ENCODE measurements at regions not wholly inside any gene's neighbourhood (a gene's known extent, or its start where the extent isn't known, plus 50 kb on each side); places are given as distances from the start of the nearest gene placed in this dataset.

DNA sequence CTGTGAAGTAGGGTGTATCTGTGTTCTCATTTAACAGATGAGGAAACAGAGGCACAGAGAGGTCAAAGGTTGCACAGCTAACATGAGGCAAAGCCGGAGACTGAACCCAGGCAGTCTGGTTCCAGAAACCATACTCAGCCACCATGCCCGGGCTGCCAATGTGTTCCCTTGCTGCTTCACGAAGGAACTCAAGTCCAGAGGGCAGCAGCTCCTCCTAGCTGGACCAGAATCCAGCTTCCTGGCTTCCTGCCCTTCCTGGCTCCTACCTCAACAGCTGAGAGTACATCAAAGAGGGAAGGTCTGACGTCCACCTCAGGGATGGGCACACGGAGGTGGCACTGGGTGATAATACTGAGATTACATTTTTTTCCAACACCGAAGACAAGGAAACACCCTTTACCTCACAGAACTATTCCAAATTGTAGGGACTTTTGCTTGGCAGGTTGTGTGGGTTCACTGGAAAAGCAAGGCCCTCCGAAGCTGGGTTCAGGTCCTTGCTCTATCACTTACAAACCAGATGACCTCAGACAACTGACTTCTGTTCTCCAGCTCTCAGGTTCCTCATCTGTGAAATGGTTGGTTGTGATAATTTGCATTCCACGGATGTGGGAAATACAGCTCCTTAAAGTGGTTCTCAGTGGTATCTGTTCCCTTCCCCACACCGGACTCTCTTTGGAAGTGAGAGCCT, 154.1 kb upstream of the ZMIZ1 start:
- DNase-seq: no peak

DNA sequence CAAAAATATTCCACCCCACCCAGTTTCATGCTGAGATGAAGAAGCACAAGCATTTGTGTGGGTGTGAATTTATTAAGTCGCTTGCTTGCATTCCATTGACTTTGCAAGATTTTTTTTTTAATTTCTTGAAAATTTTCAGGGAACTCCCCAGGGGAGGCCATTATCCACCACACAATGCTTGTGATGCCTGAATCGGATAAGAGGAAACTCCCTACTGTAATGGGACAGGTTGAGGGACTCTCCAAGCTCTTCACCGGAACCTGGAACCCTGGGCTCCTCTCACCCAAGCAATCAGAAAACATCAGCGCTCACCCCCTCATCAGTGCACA, 153.6 kb upstream of the ZMIZ1 start:
- no peak for DNase-seq

DNA sequence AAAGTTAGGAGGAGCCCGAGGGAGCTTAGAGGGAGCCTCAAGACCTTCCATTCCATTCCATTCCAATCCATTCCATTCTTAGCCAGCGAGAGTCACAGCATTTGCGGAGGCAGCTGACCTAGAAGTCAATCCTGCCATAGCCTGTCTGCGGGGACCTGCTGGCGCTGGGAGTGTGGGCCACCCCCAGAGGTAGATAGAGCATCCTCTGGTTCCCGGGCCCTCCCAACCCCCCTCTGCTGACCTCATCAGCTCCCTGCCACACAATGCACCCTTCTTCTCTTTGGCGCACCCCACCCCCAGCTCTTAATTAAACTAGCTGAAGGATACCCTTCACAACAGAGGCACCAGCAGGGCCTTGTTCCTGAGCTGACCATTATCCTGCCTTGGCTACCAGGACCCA, 152.5 kb upstream of the ZMIZ1 start:
- DNase-seq: no peak

DNA sequence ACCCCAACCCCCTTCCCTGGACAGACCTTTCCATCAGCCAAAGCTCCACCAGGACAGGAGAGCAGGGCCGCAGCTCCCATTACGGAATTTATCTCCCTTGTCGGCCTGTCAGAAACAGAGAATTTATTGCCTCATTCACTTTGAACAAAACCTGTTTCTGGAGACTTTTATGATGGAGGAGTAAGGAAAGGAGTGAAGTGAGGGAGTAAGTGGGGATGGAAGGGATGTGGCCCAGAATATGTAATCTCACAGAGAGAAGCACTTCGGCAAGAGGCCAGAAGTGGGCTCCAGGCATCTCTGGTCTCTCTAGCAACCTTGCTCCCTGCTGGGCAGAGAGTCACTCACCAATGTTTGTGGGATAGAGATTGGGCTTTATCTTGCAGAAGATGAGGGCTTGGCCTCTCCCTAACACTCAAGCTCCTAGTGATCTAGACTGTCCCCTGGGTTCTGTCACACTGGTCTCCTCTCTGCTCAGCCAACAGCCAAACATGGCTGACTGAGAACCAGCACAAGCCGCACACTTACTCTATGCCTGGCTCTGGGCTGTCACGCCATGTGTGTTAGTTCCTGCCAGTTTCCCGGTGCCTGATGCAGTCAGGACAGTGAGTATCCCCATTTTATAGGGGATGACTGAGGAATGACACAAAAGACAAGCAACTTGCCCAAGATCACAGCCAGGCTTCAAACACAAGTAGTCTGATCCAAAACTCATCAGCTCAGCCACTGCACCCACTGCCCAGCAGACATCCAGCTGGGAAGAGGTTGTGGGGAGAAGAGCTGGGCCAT, 149.4 kb upstream of the ZMIZ1 start:
- DNase-seq: no peak

DNA sequence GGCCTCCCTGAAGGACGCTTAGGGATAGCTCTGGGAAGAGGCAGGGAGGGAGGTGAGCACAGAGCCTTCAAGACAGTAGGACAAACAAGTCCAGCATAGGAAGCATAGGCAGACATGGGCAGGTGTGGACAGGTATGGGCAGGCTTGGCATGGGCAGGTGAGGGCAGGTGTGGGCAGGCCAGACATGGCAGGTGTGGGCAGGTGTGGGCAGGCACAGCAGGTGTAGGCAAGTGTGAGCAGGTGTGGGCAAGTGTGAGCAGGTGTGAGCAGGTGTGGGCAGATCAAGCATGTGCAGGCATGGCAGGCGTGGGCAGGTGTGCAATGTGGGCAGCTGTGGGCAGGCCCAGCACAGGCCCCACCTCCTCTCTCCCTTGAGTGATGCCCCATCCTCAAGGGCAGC, 148.8 kb upstream of the ZMIZ1 start:
- no peak for DNase-seq

DNA sequence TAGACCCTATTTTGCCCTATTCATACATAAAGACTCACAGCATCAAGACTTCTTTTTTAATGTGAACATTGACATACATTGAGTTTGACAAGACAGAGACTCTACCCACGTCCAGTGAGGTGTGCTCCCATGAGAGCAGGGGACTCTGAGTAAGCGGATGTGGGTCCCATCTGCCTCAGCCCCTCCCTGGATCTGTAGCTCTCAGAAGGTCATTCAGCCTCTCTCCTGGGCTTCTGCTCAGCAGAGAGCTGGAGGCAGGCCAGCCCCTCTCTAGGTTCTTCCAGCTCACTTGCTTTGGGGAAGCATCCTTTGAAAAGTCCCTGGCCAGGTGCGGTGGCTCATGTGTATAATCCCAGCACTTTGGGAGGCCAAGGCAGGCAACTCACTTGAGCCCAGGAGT, 146.9 kb upstream of the ZMIZ1 start:
- DNase-seq: no peak

DNA sequence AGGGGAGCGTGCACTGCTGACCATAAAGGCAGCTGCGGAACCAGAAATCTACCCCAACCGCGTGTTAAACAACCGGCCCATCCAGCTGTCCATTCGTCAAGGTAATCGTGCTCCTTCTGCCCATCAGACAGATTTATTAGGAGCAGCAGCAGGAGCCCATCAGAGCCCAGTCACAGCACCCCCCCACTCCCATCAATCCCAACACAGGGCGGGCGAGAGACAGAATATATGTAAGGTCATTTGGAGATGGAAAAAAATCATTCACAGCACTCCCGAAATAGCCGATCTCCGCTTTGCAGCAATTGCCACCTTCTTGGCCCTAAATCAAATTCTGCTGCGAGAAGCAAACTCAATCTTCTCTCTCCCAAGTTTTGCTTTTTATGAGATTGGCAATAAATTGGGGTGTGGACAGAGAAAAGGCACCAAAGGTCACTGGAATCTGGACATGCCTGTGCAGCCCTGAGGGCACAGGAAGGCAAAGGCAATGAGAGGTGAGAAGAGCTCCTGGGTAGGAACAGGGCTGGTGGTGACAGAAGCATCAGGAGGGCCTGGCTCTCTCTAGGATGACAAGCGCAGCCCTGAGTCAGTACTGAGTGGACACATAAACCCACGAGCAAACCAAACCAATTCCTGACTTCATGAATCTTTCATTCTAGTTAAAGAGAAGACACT, 145.0 kb upstream of the ZMIZ1 start:
- no peak for DNase-seq

DNA sequence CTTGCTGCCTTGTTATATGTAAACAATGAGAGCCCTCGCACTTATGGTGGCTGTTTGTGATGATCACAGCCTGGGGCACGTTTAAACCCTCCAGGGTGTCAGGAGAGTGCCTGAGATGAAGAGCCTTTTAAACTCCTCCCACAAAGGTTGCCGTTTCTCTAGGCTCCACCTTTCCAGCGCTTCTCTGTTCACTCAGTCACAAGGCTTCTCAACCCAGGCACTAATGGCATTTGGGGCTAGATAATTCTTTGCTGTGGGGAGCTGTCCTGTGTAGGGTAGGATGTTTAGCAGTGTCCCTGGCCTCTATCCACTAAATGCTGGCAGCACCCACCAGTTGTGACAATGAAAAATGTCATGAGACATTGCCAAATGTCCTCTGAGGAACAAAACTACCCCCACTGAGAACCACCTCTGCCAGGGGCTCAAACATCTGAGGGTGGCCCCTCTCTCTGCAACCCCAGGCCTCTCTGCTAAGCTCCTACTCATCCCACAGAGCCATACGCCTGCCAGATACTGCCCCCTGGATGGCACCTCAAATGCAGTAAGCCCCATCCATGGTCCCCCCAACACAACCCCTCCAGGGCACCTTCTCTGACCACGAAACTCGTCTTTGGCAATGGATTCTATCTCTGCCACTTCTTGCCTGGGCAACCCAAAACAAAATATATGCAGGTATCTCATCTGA, 144.3 kb upstream of the ZMIZ1 start:
- DNase-seq: no peak

DNA sequence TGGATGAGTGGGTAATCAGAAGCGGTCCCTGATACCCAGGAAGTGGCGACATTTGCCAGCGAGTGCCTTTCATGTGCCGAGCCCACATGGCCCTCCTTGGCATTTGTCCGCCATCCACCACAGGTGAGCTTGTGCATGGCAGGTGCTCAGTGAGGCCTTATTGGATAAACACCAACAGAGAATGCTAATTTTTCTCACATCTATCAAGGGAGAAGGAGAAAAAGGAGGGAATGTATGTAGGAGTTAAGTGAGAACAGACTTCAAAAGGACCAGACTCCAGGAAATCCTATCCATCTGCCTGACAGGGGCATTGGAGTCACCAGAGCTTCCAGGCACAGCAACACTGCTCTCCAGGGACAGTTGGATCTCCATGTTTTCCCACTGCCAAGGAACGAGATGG, 143.5 kb upstream of the ZMIZ1 start:
- DNase-seq: no peak

DNA sequence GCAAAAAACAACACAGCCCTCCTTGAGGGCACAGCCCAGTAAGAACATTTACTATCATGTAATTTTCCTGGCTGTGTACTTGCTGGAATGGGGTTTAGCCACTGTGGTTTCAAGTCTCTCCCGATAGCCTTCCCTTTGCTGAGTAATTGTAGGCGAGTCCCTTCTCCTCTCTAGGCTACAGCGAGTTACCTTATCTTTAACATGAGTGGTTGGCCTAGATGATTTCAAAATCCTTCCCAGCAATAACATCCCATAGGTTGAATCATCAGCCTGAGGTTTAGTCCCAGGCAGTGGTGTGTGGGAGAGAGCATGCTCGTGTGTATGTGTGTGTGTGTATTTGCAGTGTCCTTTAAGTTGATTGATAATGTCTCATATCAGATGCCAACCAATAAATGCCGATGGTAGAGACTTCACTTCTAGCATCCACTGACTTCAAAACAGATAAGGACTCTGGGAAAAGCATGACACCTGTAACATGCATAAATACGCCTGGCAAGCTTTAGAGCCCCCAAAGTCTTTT, 142.9 kb upstream of the ZMIZ1 start:
- no peak for DNase-seq

DNA sequence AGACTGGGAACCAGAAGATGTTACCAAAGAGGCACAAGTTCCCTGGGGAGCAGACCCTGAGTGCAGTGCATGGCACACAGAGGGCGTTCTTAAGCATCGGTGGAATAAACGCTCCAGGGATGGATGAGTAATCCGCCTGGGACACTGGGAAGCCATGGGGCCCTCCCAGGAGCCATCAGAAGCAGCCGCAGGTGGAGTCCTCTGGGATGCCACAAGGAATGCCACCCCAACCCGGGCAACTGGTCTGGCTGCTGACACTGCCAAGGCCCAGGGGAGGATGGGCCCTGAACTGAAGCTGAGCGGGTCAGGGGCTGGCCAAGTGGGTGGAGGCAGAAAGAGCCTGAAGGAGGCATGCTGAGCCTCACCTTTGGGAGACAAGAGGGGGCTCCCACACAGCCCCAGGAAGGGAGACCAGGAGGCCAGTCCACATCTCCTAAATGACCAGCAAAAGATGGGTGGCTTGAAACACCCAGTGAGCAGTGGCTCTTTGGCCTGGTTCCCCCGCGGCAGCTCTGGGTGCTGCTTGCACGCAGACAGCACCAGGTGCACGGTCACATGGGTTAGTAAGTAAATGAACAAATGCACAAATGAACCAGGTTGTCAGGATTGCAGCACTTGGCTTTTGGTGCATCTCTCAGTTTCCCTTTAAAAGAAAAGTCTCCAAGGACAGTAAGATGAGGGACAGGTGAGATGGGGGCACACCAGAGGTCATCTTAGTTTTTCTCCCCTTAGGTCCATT, 141.3 kb upstream of the ZMIZ1 start:
- DNase-seq: no peak

DNA sequence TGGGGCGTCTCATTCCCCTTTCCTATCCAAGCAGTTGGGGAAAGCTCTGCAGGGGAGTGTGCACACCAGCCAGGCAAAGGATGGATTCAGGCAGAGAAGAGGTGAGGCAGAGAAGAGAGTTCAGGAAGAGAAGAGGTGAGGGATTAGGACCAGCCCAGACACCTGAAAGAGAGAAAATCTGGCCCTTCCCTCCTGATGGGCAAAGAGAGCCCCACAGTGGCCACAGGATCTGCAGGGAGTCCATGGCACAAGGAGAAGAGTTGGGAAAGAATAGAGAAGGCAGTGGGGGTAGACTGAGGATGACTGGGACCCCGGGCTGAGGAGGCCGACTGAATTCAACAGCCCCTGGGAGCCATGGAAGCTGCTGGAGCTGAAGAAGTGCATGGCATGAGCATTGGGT, 140.4 kb upstream of the ZMIZ1 start:
- DNase-seq: no peak

DNA sequence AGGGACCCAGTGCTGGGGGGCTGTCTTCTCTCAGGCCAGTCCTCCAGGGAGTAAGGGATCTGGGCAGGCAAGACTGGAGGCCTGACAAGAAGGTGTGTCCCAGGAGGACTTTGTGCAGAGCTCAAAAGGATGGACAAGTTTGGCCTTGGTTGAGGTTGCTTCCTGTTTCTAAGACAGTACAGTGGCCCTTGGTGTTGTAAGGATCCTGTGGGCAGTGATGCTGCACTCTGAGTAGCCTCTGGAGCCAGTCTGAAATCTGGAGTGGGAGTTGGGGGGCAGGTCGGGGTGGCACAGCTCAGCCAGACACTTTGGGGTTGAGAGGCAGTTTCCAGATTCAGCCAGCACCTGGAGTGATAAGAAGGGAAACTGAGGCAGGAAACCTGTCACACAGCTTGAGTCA, 139.2 kb upstream of the ZMIZ1 start:
- DNase-seq: no peak

DNA sequence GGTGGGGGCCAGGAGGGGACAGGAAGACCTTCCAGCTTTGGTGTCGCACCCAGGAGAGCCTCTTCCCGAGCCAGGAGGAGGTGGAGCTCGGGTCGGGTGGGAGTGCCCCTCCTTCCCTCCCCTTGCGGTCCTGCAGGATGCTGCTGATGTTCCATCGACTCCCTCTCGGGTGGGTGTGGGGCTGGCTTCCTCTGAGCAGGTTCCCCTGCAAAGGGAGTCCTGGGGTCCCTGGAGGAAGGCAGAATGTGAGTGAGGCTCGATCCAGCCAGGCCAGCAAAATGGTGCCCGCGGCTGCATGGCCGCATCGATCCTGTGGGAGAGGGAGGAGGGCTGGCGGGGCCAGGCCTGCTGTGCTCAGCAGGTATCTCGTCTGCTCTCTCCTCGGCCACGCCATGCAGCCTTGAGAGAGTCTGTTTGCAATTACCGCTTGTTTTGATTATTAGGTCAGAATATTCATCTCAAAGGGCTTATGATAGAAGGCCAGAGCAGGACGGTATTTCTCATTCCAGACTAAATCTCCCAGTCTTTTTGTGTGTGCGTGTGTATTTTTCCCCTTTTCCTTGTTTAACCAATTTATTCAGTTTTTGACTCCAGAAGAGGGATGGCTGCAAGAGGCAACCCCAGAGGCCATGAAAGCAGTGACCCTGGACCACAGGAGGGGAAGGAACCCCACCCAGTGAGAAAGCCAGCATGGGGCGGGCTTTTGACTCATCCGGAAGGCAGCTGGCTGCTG, 137.3 kb upstream of the ZMIZ1 start:
- DNase-seq: peak; percentile 25

DNA sequence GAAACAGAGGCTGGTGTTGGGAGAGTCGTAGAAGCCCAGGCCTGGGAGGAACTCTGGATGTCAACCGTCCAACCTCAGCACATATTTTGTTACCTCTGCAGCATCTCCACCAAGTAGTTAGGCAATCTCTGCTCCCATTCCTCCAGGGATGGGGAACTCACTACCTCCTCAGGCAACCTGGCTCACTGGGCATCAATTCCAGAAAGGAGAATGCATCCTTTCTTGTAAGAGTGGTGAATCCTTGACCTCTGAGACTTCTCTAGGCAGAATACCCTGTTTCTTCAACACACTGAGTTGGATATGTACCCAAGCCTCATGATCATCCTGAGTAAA, 136.7 kb upstream of the ZMIZ1 start:
- DNase-seq: no peak

DNA sequence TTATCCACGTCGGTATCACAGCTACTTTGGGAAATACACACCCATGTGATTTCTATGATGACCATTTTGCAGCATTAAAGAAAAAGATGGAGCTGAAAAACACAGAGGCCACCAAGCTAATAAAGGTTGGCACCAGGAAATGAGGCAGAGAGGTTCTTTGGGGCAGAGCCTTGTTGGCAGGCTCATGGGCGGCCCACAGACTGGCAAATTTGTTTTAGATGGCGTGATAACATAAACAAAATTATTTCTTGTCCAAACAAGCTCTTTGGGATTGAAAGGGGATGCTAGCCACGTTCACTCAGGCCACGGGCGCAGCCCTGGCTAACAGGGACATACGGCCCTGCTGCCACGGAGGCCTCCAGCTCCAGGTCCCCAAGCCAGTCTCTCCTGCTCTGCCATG, 135.9 kb upstream of the ZMIZ1 start:
- DNase-seq: no peak

DNA sequence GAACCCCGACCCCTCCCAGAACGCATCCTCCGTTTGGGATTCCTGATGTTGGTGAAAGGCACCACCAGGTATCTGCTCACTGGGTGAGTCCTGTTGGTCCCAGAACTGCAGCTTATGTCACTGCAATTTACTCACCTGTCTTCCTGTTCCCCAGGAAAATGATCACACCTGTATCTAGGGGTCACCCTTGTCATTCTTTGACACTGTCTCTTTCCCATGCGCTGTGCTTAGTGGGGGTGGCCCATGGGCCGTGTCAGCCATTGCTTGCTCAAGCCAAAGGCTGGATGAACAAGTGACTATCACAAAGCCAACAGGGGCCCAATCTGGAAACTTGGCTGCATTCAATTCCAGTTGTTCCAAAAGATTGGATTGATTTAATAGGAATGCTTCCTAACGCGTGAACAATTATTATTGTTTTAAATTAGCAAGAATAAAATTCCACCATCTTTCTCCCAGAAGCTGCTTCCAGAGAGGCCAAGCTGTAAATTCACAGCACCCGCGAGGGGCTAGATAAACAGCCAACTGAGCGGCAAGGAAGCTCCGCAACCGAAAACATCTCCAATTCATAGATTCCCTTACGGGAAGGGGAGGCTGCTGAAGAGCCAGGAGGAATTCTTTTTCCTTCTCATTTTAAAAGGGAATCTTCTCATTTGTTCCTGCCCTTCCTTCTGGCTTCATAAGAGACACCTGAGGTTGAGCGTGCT, 134.8 kb upstream of the ZMIZ1 start:
- DNase-seq: no peak

DNA sequence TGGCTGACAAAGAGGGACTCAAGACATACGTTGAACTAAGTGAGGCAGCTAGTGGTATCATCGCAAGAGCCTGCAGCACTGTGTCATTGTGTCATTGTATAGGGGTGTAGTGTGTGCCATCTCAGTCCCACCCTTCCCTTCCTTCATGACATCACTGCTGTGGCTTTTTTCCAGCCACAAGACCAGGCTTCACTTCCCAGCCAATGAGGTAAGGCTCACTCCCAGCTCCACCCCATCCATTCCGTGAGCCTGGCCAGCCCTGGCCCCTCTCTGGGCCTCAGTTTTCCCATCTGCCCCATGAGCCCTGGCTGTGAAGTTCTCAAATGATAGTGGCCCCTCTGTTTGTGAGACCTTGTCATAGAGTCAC, 134.3 kb upstream of the ZMIZ1 start:
- no peak for DNase-seq

DNA sequence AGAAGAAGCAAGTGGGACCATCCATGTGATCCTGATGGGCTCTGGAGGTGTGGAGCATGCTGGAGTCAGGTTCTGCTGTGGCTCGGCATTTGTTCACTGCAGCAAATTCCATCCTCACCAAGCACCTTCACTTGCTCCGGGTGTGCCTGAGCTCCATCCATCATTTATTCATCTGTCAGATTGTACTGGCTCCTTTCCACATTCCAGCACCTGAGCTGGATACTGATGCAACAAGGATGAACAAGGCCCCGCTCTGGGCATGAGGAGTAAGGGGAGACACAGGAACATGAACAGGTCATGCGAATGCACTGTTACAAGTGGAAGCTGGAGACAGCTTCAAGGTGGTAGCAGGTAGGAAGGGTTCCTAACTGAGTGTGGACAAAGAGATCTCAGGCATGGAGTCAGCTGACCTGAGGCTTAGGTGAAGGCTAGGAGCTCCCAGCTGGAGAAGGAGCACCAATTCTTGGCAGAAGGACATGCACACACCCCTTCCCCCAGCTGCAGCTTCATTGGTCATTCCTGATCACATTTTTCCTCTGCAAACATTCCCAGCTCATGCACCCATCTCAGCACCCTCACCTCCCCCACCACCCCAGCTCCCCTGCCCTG, 133.7 kb upstream of the ZMIZ1 start:
- no peak for DNase-seq

DNA sequence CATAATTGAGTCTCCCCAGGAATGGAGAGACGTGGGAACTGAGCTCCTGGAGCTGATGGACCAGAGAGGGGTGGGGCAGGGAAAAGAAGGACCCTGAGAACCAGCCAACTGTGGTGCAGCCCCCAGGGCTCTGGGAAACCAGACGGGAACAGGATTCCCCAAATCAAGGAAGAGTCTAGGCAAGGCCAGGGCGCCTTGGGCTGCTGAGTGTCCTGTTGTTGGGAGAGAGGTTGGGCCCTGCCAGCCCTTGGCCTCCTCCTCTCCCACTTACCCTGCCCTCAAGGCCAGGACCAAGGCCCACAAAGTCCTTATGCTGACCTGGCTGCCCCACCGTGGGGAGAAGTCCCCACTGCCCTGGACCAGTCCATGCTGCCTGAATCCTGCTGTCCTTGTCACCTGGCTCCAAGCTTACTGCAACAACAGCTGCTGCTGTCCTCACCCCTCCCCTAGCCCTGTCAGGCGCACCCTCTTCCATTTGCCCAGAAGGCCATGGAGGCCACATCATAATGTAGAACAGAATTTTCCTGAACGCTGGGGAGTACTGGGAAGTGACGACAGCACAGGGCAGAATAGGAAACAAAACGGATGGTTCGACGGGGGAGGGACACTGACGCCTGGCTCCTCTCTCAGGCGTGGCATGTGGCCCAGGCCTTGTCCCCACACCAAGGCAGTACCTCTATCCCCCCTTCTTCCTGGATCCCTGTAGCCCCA, 132.9 kb upstream of the ZMIZ1 start:
- no peak for DNase-seq
